ENCODE measurements at regions not wholly inside any gene's neighbourhood (a gene's known extent, or its start where the extent isn't known, plus 50 kb on each side); places are given as distances from the start of the nearest gene placed in this dataset.
"Not testable (repeated sequence)": the region's sequence is repeated elsewhere in the genome, so short reads cannot be mapped to it uniquely, and the experiment has no call there.

DNA sequence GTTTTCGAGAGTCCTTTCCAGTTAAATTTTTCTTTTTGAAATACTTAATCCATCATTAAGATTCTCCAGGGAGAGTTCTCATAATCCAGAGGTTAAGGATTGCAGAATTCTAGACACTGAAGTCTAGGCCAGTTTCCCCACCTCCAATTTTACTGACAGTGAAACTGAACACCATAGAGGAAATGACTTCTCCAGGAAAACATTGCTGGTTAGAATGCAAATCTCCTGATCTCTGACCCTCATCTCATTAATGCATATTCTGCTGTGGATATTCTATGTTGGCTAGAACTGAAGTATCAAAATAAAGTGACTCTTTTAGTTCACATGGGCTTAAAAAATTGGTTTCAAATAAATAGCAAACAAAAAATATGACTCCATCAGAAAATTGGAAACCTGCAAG is 105.8 kb upstream of the UGP2 start:
- no peak for DNase-seq (ENCODE audit: low spot score)
- in situ Hi-C loops (cut with HindIII; ENCODE audit: low sequenced_read_pairs): no loop called here

DNA sequence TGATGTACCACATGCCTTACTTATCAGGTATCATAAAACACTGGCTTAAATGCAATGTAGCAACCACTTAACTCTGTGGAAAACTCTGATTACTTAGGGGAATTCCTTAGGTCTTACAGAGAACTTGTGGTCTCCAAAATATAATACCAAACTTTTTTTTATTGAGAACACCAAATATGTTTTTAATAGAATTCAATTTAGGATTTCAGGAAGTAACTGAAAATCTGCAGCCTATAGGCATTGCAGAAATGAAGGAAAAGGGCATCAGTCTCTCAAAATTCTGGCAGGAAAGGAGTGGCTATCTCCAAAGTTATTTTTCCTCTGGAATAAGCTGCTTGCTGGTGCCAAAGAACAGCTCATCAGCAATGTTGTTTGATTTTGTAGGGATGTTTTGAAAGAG is 105.3 kb upstream of the UGP2 start:
- in situ Hi-C loops (cut with HindIII; ENCODE audit: low sequenced_read_pairs): no loop called here
- DNase-seq (ENCODE audit: low spot score): no peak

DNA sequence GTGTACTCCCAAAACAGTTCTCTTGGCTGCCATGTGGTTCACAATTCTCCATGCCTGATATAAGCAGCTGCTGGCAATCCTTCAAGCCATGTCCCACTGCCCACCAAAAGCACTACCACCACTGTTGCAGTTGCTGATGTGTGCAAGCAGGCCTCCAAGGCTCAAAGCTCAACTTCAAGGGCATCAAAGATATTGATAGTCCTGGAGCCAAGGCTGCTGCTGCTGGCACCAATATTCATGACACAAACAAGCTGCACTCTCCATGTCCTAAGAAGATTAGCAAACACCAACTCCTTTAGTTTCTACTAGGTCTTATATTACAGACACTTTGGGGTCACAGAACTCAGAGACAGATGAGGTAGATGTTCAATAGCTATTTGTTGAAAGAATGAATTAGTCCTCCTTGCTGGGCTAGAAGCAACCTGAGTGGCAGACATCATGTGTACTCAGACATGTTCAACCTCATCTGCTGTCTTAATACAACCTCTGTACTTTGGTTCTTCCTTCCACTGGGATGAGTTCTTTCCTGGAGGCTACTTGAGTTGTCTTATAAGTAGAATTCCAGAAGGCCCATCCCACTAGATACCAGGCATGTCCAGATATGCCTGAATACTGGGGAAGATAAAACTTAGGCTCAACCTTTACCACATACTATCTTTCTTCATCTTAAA is 104.5 kb upstream of the UGP2 start:
- in situ Hi-C loops (cut with HindIII; ENCODE audit: low sequenced_read_pairs): no loop called here
- DNase-seq (ENCODE audit: low spot score): no peak

DNA sequence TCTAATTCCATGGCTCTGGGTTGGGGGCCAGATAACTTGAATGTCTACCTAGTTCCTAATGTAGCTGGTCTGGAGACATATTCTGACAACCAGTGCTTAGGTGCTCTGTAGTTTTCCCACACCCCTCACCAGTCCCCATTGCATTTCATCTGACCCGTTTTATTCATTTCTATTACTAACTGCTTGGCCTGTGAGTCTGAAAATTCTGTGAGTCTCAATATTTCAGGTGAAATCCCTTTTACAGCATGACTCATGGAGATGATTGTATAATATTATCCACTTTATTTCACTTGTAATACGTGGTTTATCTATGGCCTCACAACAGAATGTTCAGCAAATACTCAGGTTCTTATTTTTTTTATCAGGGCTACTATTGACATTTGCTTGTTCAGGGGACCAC is 103.7 kb upstream of the UGP2 start:
- in situ Hi-C loops (cut with HindIII; ENCODE audit: low sequenced_read_pairs): no loop called here
- no peak for DNase-seq (ENCODE audit: low spot score)

DNA sequence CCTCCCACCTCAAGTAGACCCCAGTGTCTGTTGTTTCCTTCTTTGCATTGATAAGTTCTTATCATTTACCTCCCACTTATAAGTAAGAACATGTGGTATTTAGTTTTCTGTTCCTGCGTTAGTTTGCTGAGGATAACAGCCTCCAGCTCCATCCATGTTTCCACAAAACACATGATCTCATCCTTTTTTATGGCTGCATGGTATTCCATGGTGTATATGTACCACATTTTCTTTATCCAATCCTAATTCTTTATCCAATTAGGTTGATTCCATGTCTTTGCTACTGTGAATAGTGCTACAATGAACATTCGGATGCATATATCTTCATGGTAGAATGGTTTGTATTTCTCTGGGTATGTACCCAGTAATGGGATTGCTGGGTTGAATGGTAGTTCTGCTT is 102.5 kb upstream of the UGP2 start:
- DNase-seq (ENCODE audit: low spot score); in situ Hi-C loops (cut with HindIII; ENCODE audit: low sequenced_read_pairs): not testable (repeated sequence)

DNA sequence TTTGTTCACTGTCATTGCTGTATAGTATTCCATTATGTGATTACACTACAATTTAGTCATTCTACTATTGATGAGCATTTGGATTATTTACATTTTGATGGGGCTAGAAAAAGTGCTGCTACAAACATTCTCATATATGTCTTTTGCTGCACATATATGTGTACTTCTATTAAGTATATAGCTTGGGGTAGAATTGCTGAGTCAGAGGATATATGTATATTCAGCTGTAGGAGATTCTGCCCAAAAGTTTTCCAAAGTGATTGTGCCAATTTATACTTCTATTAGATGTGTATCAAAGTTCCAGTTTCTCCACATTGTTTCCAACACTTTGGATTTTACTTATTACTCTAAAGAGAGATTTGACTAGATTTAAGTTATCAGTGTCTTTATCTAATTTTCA is 101.7 kb upstream of the UGP2 start:
- no peak for DNase-seq (ENCODE audit: low spot score)
- in situ Hi-C loops (cut with HindIII; ENCODE audit: low sequenced_read_pairs): no loop called here

DNA sequence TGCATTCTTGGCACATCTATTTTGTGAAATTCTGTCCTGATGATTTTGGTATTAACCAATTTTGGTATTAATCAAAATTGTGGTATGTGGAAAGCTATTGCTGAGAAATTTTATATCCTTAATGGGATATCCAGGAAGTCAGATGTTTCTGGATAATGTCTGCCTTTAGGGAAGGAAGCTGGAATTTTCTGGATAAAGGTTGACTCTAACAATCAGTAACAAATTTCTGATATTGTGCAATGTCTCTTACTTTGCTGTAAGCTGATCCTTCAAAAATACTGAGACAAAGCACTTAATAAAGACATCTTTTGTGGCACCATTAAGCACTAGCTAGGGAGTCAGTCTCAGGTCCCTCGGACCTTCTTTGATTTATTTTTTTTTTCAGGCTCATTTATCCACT is 100.8 kb upstream of the UGP2 start:
- in situ Hi-C loops (cut with HindIII; ENCODE audit: low sequenced_read_pairs): no loop called here
- no peak for DNase-seq (ENCODE audit: low spot score)

DNA sequence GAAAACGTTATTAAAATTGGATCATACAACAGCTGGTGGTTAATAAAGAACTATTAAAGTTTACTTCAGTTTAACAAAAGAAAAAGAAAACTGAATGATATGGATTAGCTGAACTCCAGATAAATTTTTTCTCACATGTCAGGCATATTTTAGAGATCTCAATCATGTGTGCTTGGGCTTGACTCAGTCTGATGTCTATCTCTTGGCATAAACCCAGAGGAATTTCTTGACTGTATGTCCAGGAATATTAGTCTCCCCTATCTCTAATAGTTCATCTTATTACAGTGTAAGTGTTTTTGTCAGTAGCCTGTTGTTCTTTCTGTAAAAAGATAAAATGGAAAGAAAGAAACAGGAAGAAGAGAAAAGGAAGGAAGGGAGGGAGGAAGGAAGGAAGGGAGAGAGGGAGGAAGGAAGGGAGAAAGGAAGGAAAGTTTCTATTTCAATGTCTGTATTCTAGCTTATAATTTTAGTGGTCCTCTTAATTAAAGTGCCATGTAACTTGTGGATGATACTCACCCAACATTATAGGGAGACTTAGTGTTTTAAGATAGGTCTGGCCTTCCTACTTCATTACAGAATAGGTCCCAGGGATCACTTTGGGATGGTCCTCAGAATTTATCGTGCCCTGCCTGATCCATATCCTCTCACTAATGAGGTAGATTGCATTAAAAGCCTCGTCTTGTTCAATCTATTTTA is 99.7 kb upstream of the UGP2 start:
- no peak for DNase-seq (ENCODE audit: low spot score)
- in situ Hi-C loops (cut with HindIII; ENCODE audit: low sequenced_read_pairs): no loop called here

DNA sequence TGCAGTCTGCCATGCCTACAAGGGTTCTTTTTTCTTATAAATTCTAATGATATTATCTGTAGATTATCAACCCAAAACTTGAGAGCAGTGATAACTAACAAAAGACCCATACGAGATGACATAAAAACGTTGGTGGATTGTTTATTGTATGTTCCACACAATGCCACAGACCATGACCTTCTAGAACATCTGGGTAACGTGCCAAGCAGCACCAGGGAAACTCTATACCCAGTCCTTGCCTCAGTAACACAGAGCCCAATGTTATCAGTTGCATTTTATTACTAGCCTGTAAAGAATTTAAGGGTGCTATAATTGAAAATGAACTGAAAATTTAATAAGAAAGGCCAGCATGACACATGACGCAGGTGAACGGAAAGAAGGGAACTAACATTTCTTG is 99.1 kb upstream of the UGP2 start:
- no peak for DNase-seq (ENCODE audit: low spot score)
- in situ Hi-C loops (cut with HindIII; ENCODE audit: low sequenced_read_pairs): no loop called here

DNA sequence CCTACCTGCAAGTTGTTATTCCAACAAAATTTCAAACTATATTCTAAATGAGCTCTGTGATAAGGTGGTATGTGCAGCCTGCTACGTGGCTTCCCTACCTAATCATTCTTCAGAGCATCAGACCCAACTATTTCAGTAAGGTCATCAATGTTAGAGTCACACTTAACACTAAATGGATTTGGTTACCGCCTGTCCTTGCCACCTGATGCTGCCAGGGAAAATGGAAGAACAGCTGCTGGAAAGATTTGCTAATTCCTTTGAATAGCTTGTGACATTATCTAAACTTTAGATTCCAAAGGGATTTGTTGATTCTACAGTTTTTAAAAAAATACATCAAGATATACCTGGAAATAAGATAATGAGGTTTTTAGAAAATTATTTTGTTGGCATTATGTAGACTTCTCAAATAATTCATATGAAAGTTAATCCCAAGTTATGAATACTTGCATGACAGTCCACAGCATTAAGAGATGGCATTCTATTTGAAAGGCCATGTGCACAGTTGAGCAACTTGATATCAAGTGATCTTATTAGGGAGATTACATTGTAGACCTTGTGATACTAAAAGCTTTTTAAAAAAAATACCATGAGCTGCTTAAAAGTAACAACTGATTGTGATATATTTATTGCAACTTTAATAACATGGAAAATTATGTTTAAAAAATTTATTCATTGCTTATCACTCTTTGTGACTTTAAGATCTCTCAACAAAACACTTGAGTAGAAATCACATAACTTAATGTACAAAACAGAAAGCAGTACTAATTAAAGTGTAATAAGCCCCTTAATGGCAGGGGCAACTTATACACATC is 98.3 kb upstream of the UGP2 start:
- in situ Hi-C loops (cut with HindIII; ENCODE audit: low sequenced_read_pairs): no loop called here
- no peak for DNase-seq (ENCODE audit: low spot score)

DNA sequence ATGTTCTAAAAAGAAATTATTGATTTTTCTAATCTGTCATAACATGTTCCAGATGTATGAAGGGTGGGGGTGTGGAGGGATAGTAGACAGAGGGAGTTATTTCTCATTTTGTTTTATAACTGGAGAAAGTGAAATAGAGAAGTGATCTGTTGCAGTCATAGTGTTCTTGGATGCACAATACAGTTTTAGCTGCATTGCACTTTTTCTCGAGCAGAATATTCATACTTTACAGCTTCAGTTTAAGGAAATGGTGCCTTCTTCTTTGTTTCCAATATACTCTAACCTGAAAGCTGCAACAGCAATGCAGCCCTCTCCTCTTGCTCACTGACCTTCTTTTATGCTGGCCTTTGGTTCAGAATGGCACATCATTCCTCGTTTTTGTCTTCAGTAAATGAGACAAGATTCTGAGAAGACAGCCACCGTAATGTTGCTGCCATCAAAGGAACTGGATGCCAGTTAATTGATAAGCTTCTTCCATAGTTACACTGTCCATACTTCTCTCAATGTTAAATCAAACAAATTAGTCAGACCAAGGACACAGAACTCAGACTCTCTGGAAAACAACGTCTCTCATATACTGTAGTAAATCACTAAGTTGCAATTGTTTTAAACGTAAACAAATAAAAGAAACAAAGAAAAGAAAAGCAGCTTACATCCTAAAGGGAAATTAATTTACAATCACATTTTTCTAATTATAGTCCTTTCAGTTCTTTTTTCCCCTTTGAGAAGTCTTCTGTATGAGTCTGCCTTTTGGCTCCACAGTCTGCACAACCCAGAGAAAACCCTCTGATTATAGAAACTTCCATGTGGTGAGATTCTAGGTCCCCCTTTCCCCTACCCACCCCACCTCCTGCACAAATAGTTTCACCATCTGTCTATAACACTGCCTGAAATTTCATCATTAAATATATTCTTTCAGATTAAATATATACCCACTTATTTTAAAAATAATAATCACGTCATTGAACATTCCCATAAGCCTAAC is 97.4 kb upstream of the UGP2 start:
- in situ Hi-C loops (cut with HindIII; ENCODE audit: low sequenced_read_pairs): no loop called here
- DNase-seq (ENCODE audit: low spot score): no peak

DNA sequence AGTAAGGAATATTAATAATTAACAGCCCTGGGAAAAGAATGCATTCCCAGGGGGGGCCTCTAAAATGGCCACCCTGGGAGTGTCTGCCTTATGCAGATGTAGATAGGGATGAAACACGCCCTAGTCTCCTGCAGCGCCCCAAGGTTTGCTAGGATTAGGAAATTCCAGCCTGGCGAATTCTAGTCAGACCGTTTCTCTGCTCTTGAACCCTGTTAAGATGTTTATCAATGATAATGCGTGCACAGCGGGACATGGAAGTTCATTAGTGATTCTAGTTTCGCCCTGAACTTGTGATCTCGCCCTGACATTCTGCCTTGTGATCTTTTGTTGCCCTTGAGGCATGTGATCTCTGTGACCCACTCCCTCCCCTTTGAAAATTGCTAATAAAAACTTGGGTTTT is 95.1 kb upstream of the UGP2 start:
- in situ Hi-C loops (cut with HindIII; ENCODE audit: low sequenced_read_pairs); DNase-seq (ENCODE audit: low spot score): not testable (repeated sequence)

DNA sequence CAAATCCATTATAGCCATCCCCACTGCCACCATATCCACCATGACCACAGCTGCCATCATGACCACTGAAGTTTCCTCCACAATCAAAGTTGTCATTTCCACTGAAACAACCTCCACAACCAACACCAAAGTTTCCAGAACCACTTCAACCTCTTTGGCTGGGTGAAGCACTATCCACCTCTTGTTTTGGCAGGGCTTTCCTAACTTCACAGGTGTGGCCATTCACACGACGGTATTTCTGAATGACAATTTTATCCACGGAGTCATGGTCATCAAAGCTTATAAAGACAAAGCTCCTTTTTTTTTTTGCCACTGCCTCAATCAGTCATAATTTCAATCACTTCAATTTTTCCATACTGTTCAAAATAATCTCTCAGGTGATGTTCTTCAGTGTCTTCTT is 89.8 kb upstream of the UGP2 start:
- no peak for DNase-seq (ENCODE audit: low spot score)
- in situ Hi-C loops (cut with HindIII; ENCODE audit: low sequenced_read_pairs): no loop called here

DNA sequence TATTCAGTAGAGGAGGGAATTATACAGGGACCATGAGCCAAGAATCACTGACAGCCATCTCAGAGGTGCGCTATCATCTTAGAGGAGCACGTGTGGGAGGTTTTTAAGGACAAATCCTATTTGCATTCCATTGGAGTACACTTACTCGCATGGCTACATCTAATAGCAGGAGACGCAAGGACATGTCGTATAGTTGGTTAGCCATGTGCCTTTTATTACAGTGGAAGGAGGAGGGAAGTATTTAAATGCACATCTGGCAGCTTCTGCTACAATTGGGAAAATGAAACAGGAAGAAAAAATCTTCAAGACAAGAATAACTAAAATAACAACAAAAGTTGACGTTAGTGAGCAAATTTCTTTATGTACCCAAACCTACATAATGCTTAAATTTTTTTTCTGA is 86.5 kb upstream of the UGP2 start:
- in situ Hi-C loops (cut with HindIII; ENCODE audit: low sequenced_read_pairs): no loop called here
- DNase-seq (ENCODE audit: low spot score): no peak

DNA sequence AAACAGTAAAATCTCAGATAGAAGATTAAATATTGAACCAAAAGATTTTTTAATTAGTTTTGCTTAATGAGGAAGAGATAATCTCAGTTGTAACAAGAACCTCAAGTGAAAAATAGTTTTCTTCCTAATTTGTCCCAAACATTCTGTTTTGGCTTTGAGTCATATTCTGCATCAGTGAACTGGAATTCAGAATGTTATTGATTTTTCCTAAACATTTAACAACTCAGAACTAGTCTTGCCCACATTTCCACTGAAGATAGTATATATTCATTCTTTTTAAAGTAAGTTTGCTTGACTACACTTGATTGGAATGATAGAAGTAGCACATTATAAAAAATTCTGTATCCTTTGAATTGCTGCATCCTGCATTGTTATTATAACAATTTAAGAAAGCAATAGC is 85.7 kb upstream of the UGP2 start:
- no peak for DNase-seq (ENCODE audit: low spot score)
- in situ Hi-C loops (cut with HindIII; ENCODE audit: low sequenced_read_pairs): no loop called here

DNA sequence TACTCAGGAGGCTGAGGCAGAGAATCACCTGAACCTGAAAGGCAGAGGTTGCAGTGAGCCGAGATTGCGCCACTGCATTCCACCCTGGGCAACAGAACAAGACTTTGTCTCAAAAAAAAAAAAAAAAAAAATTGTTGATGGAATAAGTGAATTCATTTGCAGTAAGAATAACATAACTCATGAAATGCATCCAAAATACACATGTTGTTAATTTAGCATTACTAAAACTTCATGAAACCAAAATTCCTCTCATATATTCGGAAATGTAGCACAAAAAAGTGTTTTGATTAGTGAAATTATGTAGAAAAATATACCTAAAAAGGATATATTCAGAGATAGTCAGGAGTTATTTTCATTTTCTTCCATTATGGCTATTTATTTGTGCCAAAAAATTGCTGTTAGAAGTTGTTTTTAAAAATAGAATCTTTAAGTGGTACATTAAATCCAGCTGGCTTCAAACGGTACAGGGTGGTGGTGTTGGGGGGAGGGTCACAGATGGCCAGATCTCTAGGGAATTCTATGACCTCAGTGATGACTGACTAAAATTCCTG is 78.2 kb upstream of the UGP2 start:
- DNase-seq (ENCODE audit: low spot score): no peak
- in situ Hi-C loops (cut with HindIII; ENCODE audit: low sequenced_read_pairs): no loop called here

DNA sequence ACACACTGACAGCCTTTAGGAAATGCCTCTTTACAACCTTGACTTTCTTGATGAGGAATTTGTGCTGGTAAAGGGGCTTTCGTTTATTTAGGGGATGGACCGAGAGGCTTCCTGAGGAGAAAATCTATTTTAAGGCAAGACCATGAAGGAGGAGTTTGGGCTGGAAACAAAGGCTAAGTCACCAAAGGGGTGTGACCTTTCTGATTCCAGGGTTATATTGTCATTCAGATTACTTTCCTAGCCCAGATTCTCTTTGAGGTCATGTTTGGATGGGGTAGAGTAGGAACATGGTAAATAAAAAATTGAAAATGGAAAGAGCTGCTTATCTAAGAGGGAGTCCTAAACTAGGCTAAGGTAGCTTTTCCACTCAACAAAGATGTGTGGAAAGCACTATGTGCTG is 77.1 kb upstream of the UGP2 start:
- in situ Hi-C loops (cut with HindIII; ENCODE audit: low sequenced_read_pairs): no loop called here
- DNase-seq (ENCODE audit: low spot score): no peak

DNA sequence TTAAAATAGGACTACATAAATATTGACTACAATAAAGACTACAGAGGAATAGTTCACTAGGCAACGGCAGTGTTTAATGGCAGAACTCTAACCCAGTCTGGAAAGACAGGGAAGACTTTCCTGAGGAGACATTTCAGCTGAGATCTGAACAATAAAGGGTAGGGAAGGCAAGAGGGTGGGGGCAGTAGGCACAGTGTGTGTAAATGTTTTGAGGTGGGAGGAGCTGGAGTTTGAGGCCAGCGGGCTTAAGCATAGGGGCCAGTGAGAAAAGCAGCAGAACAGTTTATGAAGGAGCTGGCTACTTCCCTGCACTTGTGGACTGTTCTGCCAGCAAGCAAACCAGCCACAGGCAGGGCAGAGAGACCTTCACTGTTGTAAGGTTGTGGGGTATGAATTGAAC is 76.6 kb upstream of the UGP2 start:
- in situ Hi-C loops (cut with HindIII; ENCODE audit: low sequenced_read_pairs): no loop called here
- no peak for DNase-seq (ENCODE audit: low spot score)

DNA sequence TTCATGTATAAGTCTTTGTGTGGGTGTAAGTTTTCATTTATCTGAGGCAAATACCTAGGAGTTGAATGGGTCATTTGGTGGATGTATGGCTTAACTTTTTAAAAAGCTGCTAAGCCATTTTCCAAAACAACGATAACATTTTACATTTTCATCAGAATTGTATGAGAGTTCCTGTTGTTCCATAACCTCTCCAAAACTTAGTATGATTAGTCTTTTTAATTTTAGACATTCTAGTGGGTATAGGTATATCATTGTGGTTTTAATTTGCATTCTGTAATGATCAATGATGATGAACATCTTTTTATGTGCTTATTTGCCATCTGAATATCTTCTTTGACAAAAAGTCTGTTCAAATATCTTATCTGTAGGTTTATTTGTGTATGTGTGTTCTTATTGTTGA is 74.4 kb upstream of the UGP2 start:
- in situ Hi-C loops (cut with HindIII; ENCODE audit: low sequenced_read_pairs): no loop called here
- DNase-seq (ENCODE audit: low spot score): no peak

All from G401 (cell line).